ENCODE measurements at regions not wholly inside any gene's neighbourhood (a gene's known extent, or its start where the extent isn't known, plus 50 kb on each side); places are given as distances from the start of the nearest gene placed in this dataset.

DNA sequence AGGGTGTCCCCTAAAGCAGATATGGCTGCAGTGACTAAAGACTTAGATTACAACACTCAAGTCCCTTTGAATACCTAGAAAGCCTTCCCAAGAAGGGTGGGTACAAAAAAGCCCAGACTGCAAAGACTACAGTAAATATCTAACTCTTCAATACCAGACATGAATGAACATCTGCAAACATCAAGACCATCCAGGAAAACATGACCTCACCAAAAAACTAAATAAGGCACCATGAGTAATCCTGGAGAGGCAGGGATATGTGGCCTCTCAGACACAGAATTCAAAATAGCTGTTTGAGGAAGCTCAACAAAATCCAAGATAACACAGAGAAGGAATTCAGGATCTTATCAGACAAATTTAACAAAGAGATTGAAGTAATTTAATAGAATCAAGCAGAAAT lies 138.2 kb upstream of the OTOS start:
- Histone ChIP-seq H3K27ac (no peak overlapping the region), H3K9me3 (no peaks in the 10 kb centered on the region), H3K4me3 (no peak overlapping the region), H3K27me3 (no peaks in the 10 kb centered on the region), H3K4me1 (no peaks in the 10 kb centered on the region), H3K36me3 (no peaks in the 10 kb centered on the region)
- intact Hi-C loops (cut with DNase I), result no loop called here
- TF ChIP-seq, protein P1, sequence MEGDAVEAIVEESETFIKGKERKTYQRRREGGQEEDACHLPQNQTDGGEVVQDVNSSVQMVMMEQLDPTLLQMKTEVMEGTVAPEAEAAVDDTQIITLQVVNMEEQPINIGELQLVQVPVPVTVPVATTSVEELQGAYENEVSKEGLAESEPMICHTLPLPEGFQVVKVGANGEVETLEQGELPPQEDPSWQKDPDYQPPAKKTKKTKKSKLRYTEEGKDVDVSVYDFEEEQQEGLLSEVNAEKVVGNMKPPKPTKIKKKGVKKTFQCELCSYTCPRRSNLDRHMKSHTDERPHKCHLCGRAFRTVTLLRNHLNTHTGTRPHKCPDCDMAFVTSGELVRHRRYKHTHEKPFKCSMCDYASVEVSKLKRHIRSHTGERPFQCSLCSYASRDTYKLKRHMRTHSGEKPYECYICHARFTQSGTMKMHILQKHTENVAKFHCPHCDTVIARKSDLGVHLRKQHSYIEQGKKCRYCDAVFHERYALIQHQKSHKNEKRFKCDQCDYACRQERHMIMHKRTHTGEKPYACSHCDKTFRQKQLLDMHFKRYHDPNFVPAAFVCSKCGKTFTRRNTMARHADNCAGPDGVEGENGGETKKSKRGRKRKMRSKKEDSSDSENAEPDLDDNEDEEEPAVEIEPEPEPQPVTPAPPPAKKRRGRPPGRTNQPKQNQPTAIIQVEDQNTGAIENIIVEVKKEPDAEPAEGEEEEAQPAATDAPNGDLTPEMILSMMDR (IDR thresholded peaks at IDR 0.05), result no peak
- TF ChIP-seq POLR2A (IDR thresholded peaks at IDR 0.05), result no peak
- ATAC-seq (peak in 1 of 4 donors; percentile 22), DNase-seq (no peak)

DNA sequence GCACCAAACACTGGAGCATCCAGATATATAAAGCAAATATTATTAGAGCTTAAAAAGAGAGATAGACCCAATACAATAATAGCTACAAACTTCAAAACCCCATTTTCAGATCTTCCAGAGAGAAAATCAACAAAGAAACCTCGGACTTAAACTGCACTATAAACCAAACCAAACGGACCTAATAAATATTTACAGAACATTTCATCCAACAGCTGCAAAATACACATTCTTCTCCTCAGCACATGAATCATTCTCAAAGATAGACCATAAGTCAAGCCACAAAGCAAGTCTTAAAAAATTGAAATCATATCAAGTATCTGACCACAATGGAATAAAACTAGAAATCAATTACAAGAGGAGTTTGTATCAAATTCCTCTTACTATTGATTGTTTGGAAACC lies 140.2 kb upstream of the OTOS start:
- intact Hi-C loops (cut with DNase I), result no loop called here
- Histone ChIP-seq H3K27me3 (no peaks in the 10 kb centered on the region), H3K36me3 (no peaks in the 10 kb centered on the region), H3K4me1 (no peaks in the 10 kb centered on the region), H3K9me3 (no peaks in the 10 kb centered on the region), H3K4me3 (no peak overlapping the region), H3K27ac (no peak overlapping the region)
- DNase-seq, result no peak
- ATAC-seq, result no peak
- WGBS (ENCODE audit: insufficient coverage, low coverage, low lambda C conversion rate, missing lambda C conversion rate), result 20% methylated on average over 2 of the region's 2 CpGs
- TF ChIP-seq POLR2A (IDR thresholded peaks at IDR 0.05), result no peak
- TF ChIP-seq, protein P1 (IDR thresholded peaks at IDR 0.05), result no peak

DNA sequence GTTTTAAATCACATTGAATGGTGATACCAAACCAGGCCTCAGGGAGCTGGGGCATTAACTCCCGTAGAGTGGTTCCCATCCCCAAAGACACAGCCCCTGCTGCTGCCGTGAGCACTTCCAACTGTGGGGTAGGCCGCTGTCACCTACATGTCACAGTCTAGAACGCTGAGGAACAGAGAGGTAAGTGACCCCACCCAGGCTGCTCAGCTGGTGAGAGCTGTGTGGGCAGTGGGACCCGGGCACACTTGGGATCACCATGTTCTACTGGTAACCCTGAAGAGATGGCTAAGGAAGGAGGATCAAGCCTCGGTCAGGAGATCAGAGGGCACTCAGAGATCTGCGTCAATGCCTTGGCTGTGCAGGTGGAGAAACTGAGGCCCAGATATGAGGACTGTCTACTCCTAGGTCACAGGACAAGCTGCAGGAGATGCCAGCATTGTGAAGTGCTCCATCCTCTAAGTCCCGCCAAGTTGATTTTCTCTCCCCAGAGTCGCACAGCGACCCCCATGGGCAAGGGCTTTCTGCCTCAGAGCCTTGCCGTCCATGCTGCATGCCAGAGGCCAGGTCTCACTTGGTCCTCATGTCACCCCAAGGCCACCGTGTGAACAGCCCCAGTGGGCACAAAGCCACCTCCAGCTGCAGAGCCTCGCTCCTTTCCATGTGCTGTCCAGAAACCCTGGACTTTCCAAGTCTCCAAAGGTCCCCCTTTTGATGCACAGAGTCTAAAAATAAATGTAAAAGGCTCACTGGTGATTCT lies 144.2 kb upstream of the OTOS start:
- no peak for TF ChIP-seq POLR2A (IDR thresholded peaks at IDR 0.05)
- TF ChIP-seq, protein P1 (IDR thresholded peaks at IDR 0.05), result no peak
- intact Hi-C loops (cut with DNase I), result no loop called here
- Histone ChIP-seq H3K27ac (no peak overlapping the region), H3K36me3 (no peaks in the 10 kb centered on the region), H3K4me1 (no peaks in the 10 kb centered on the region), H3K4me3 (no peak overlapping the region), H3K27me3 (no peaks in the 10 kb centered on the region), H3K9me3 (no peaks in the 10 kb centered on the region)
- DNase-seq (no peak), ATAC-seq (no peak)
- WGBS (ENCODE audit: insufficient coverage, low coverage, low lambda C conversion rate, missing lambda C conversion rate), result 80% methylated on average over 7 of the region's 13 CpGs

DNA sequence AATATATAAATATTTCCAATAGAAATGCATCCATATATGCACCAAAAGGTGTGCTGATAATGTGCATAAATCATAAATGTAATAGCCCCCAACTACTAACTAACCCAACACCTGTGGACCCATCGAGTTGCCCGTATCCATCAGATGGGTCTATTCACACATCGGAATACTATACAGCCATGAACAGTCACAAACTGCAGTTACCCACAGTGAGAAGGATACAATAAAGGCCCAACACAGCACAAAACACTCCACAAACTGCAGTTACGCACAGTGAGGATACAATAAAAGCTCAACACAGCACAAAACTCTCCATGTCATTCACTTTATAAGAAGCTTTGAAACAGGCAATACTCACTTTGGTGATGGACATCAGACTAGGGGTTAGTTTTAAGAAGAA lies 145.3 kb upstream of the OTOS start:
- 81% methylated on average over 4 of the region's 4 CpGs for WGBS (ENCODE audit: insufficient coverage, low coverage, low lambda C conversion rate, missing lambda C conversion rate)
- no peak overlapping the region for H3K4me3 ChIP-seq
- H3K4me1 ChIP-seq, result no peaks in the 10 kb centered on the region
- no peak overlapping the region for H3K27ac ChIP-seq
- H3K27me3 ChIP-seq, result no peaks in the 10 kb centered on the region
- ATAC-seq (no peak), DNase-seq (no peak)
- intact Hi-C loops (cut with DNase I), result no loop called here
- TF ChIP-seq POLR2A (IDR thresholded peaks at IDR 0.05), result no peak
- TF ChIP-seq, protein P1 (IDR thresholded peaks at IDR 0.05), result no peak
- no peaks in the 10 kb centered on the region for H3K36me3 ChIP-seq
- no peaks in the 10 kb centered on the region for H3K9me3 ChIP-seq

DNA sequence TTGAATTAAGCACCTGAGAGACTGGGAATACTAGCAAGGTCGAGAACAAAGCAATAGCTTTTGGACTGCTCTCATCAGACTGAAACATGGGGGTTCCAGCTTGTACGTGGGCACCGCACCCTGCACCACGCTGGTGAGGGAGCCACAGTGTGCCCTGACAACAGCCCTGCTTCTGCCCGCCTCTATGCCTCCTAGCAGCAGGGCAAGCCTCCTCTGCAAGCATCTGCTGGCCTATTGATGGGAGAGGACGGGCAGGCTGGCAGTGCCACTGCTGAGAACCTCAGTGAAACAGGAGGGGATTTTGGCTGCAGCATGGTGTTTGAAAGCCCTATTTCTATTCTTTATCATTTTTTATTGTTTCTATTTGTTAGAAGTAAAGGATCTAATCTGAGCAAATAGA lies 146.1 kb upstream of the OTOS start:
- intact Hi-C loops (cut with DNase I), result no loop called here
- TF ChIP-seq, protein P1 (IDR thresholded peaks at IDR 0.05), result no peak
- no peak for TF ChIP-seq POLR2A (IDR thresholded peaks at IDR 0.05)
- Histone ChIP-seq H3K9me3 (no peaks in the 10 kb centered on the region), H3K4me1 (no peaks in the 10 kb centered on the region), H3K4me3 (no peak overlapping the region), H3K27me3 (no peaks in the 10 kb centered on the region), H3K36me3 (no peaks in the 10 kb centered on the region), H3K27ac (no peak overlapping the region)
- DNase-seq (no peak), ATAC-seq (no peak)
- 62% methylated on average over 6 of the region's 6 CpGs for WGBS (ENCODE audit: insufficient coverage, low coverage, low lambda C conversion rate, missing lambda C conversion rate)

All from right lobe of liver (tissue), 6 donors.